22Rv1 (cell line): ENCODE measurements at regions not wholly inside any gene's neighbourhood (a gene's known extent, or its start where the extent isn't known, plus 50 kb on each side); places are given as distances from the start of the nearest gene placed in this dataset.

Experiments
- H3K27ac ChIP-seq: fragments of 450-650 bp; 2 replicates; pipeline ENCODE4 v1.5.1; 2017
- CTCF ChIP-seq: fragments of 450-650 bp; IDR thresholded peaks from 2 replicates; pipeline ENCODE4 v1.5.1; 2017; ENCODE audit warnings: mild to moderate bottlenecking
- ZFX ChIP-seq: fragments of 450-650 bp; IDR thresholded peaks from 2 replicates; pipeline ENCODE4 v1.6.1; 2017; ENCODE audit warnings: antibody characterized with exemption, borderline replicate concordance

- no peak overlapping the region for H3K27ac ChIP-seq
- no peak for TF ChIP-seq ZFX
- TF ChIP-seq CTCF: no peak
Measured at GRCh38 chr2:8119782-8120505, 561.9 kb upstream of the ID2 start.

GRCh38 chr2:8120506-8120860 lies 561.4 kb upstream of the ID2 start:
- no peak overlapping the region for H3K27ac ChIP-seq
- TF ChIP-seq CTCF (no peak), ZFX (no peak)

- no peak overlapping the region for H3K27ac ChIP-seq
- TF ChIP-seq CTCF: no peak
- TF ChIP-seq ZFX: no peak
Measured at GRCh38 chr2:8121022-8121825, 560.6 kb upstream of the ID2 start.

DNA sequence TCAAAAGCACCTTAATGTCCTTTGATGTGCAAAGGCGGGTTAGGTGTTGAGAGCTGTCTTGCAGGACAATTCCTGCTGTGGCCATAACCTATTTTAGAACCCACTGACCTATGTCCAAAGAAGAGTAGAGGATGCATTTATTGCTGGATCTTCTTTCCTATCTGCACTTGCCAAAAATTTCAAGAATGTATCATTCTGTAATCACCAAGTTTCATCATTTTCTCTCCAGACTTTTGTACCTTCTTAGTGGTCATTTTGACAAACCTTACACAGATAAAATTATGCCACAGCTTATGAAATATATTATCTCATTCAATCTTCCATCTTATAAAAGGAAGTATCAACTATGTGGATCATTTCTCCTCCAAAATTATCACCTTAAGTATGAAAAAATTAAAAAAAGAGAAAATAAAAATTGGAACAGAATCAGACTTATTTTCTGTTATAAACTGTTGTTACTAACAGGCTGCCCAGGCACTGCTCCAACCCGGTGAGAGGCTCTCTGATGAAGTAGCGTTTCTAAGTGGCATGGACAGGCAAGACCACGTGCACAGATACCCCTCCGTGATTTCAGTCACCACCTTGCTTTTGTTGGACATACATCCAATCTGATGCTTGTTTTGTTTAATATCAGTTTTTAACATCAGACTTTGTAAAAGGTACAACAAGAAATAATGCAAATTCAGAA lies 559.9 kb upstream of the ID2 start:
- TF ChIP-seq CTCF (no peak), ZFX (no peak)
- no peak overlapping the region for H3K27ac ChIP-seq

GRCh38 chr2:8122520-8122919 lies 559.3 kb upstream of the ID2 start:
- no peak overlapping the region for H3K27ac ChIP-seq
- TF ChIP-seq ZFX: no peak
- no peak for TF ChIP-seq CTCF

DNA sequence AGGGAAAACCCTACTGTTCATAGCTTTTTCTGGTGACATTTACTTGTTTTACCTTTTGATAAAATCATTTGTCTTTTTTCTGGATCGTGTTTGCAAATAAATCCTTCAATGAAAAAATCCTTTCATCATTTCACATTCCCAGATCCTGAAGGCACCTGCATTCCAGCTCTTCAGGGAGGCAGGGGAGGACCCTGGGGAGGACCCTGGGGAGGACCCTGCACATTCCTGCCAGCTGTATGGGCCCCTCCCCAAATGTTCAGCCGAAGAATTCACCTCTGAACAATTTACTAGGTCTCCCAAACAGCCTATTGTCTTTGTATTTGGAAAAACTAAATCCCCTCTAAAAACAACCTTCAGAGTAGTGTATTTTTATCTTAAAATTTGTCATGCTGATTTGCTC lies 558.4 kb upstream of the ID2 start:
- TF ChIP-seq CTCF (no peak), ZFX (no peak)
- no peak overlapping the region for H3K27ac ChIP-seq
